Loucy (cell line): ENCODE measurements at regions not wholly inside any gene's neighbourhood (a gene's known extent, or its start where the extent isn't known, plus 50 kb on each side); places are given as distances from the start of the nearest gene placed in this dataset.
"Not testable (repeated sequence)": the region's sequence is repeated elsewhere in the genome, so short reads cannot be mapped to it uniquely, and the experiment has no call there.

ENCODE experiments used
- CTCF ChIP-seq: fragments of 200-600 bp; sonication (generic); conservative IDR thresholded peaks from 2 replicates; pipeline ENCODE4 v1.5.1; 2014; ENCODE audit warnings: mild to moderate bottlenecking, antibody characterized with exemption, low read length
- EZH2phosphoT487 ChIP-seq: fragments of 200-600 bp; IDR thresholded peaks from 2 replicates; pipeline ENCODE4 v1.6.1; 2018; ENCODE audit warnings: antibody characterized with exemption, mild to moderate bottlenecking, moderate library complexity, borderline replicate concordance

- TF ChIP-seq CTCF, EZH2phosphoT487: not testable (repeated sequence)
These were observed 119.9 kb upstream of the AKAP13 start for GRCh38 chr15:85260526-85260925.
